AG04450 (cell line): ENCODE measurements at regions not wholly inside any gene's neighbourhood (a gene's known extent, or its start where the extent isn't known, plus 50 kb on each side); places are given as distances from the start of the nearest gene placed in this dataset.

ENCODE experiments used
- CTCF ChIA-PET: fragments of 300-600, 350-600 bp; formaldehyde crosslinking; extraction: SDS; loops from one replicate; lab custom pipeline; 2022; ENCODE audit warnings: antibody characterized with exemption, inconsistent platforms; lab: Charles Lee
- POLR2A ChIA-PET: fragments of 350-600 bp; formaldehyde crosslinking; extraction: SDS; loops from one replicate; lab custom pipeline; 2021; ENCODE audit warnings: antibody characterized with exemption, inconsistent platforms; lab: Yijun Ruan, JAX
- DNase-seq: peaks from one replicate; pipeline ENCODE4 v3.0.0-alpha.2; 2011; ENCODE audit warnings: low read depth, low spot score
- H3K27ac ChIP-seq: one replicate; pipeline ENCODE4 v1.5.1; 2012; ENCODE audit warnings: low read depth, low read length, control low read depth
- H3K27me3 ChIP-seq: one replicate; pipeline ENCODE4 v1.6.0; 2012; ENCODE audit warnings: low read length; ENCODE audit not compliant: control insufficient read depth, insufficient read depth
- H3K4me3 ChIP-seq: 2 replicates; pipeline ENCODE4 v1.5.1; 2011; ENCODE audit warnings: mild to moderate bottlenecking, low read depth, low read length, control low read depth
- H3K9me3 ChIP-seq: 2 replicates; pipeline ENCODE4 v1.5.1; 2012; ENCODE audit warnings: low read length; ENCODE audit not compliant: control insufficient read depth, insufficient read depth
- CTCF ChIP-seq: IDR thresholded peaks from 2 replicates; pipeline ENCODE4 v1.5.1; 2011; ENCODE audit warnings: low read depth, low read length, control low read depth, inconsistent platforms

- no peak overlapping the region for H3K4me3 ChIP-seq
- H3K27ac ChIP-seq = no peak overlapping the region
- peaks cover 14% of the 10 kb centered on the region for H3K9me3 ChIP-seq
- H3K27me3 ChIP-seq = no peaks in the 10 kb centered on the region
- CTCF ChIA-PET = no interaction called here
- no peak for TF ChIP-seq CTCF
- POLR2A ChIA-PET = no interaction called here
- DNase-seq = no peak
Observed at GRCh38 chr18:76115580-76115979, 379.5 kb downstream of the ZNF516 start.

- no peaks in the 10 kb centered on the region for H3K27me3 ChIP-seq
- no peak overlapping the region for H3K4me3 ChIP-seq
- ChIA-PET CTCF (no interaction called here), POLR2A (no interaction called here)
- TF ChIP-seq CTCF = no peak
- no peak overlapping the region for H3K27ac ChIP-seq
- peaks cover 8% of the 10 kb centered on the region for H3K9me3 ChIP-seq
- DNase-seq = no peak
Observed at GRCh38 chr18:76113101-76113500, 381.9 kb downstream of the ZNF516 start.

GRCh38 chr18:76102626-76103025 lies 392.4 kb downstream of the ZNF516 start:
- DNase-seq = no peak
- no peak overlapping the region for H3K27ac ChIP-seq
- ChIA-PET POLR2A (no interaction called here), CTCF (interaction anchor here (0.7 kb wide), 1 partner anchor 19 kb away, joined by 3 read pairs; no protein-coding TSS in a partner anchor)
- TF ChIP-seq CTCF = no peak
- H3K27me3 ChIP-seq = no peaks in the 10 kb centered on the region
- no peak overlapping the region for H3K4me3 ChIP-seq
- H3K9me3 ChIP-seq = peaks cover 17% of the 10 kb centered on the region

GRCh38 chr18:76102156-76102555 lies 392.9 kb downstream of the ZNF516 start:
- DNase-seq = no peak
- Histone ChIP-seq H3K9me3 (peaks cover 19% of the 10 kb centered on the region), H3K27me3 (no peaks in the 10 kb centered on the region), H3K4me3 (no peak overlapping the region), H3K27ac (no peak overlapping the region)
- CTCF ChIA-PET = no interaction called here
- no peak for TF ChIP-seq CTCF
- POLR2A ChIA-PET = no interaction called here

GRCh38 chr18:76099931-76100457 lies 395.0 kb downstream of the ZNF516 start:
- Histone ChIP-seq H3K4me3 (no peak overlapping the region), H3K27me3 (no peaks in the 10 kb centered on the region), H3K27ac (no peak overlapping the region), H3K9me3 (peaks cover 19% of the 10 kb centered on the region)
- TF ChIP-seq CTCF = no peak
- ChIA-PET POLR2A (no interaction called here), CTCF (no interaction called here)
- DNase-seq = no peak
